Thyroid gland (tissue), 4 donors: ENCODE measurements at regions not wholly inside any gene's neighbourhood (a gene's known extent, or its start where the extent isn't known, plus 50 kb on each side); places are given as distances from the start of the nearest gene placed in this dataset.

ENCODE experiments used
- POLR2A ChIP-seq, 2 donors: fragments of 450-650 bp; IDR thresholded peaks; one replicate each; pipeline ENCODE4 v1.6.1; 2017; ENCODE audit warnings: antibody characterized with exemption in 2 of 2, mild to moderate bottlenecking in 2 of 2, moderate library complexity in 1 of 2
- TF ChIP-seq, protein P1 (sequence below), 6 experiments: fragments of 200-600 bp in 3 of 6; fragments of 450-650 bp in 3 of 6; sonication (generic) in 3 of 6; IDR thresholded peaks; one replicate each; pipeline ENCODE4 v1.5.1; 2016 to 2019; ENCODE audit warnings: antibody characterized with exemption in 6 of 6, mild to moderate bottlenecking in 2 of 6, inconsistent platforms in 1 of 6, moderate library complexity in 1 of 6

DNA sequence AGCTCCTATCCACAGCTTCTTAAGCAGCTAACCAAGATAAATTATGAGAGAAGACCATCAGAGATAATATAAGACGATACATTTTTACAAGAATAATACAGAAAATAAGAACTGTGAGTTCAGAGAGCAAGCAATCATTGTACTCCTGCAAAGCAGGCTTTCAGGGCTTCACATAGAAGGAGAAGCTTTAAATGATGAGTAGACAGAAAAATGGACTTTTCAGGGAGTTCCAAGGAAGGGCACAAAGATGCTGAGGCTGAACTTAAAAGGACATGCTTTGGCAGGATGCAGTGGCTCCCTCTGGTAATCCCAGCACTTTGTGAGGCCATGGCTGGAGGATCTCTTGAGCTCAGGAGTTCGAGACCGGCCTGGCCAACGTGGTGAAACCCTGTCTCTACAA, 159.5 kb downstream of the POU4F1 start:
- TF ChIP-seq, protein P1, sequence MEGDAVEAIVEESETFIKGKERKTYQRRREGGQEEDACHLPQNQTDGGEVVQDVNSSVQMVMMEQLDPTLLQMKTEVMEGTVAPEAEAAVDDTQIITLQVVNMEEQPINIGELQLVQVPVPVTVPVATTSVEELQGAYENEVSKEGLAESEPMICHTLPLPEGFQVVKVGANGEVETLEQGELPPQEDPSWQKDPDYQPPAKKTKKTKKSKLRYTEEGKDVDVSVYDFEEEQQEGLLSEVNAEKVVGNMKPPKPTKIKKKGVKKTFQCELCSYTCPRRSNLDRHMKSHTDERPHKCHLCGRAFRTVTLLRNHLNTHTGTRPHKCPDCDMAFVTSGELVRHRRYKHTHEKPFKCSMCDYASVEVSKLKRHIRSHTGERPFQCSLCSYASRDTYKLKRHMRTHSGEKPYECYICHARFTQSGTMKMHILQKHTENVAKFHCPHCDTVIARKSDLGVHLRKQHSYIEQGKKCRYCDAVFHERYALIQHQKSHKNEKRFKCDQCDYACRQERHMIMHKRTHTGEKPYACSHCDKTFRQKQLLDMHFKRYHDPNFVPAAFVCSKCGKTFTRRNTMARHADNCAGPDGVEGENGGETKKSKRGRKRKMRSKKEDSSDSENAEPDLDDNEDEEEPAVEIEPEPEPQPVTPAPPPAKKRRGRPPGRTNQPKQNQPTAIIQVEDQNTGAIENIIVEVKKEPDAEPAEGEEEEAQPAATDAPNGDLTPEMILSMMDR (IDR thresholded peaks at IDR 0.05) = no peak
- TF ChIP-seq POLR2A (IDR thresholded peaks at IDR 0.05) = no peak
